BLaER1 treated with 17β-estradiol and CSF1 and Interleukin-3, amounts not matched to agents 10 nM and 100 nM (cell line): ENCODE measurements at regions not wholly inside any gene's neighbourhood (a gene's known extent, or its start where the extent isn't known, plus 50 kb on each side); places are given as distances from the start of the nearest gene placed in this dataset.

Experiments used
- H3K27ac ChIP-seq, 11 experiments: shearing (Covaris generic); formaldehyde crosslinking; 2 replicates each; pipeline ENCODE4 v1.8.1; 2022
- H3K27me3 ChIP-seq, 11 experiments: shearing (Covaris generic); formaldehyde crosslinking; 2 replicates each; pipeline ENCODE4 v1.8.1; 2022
- H3K36me3 ChIP-seq, 11 experiments: shearing (Covaris generic); formaldehyde crosslinking; 2 replicates each; pipeline ENCODE4 v1.8.1; 2022
- H3K4me1 ChIP-seq, 10 experiments: shearing (Covaris generic); formaldehyde crosslinking; 2 replicates each; pipeline ENCODE4 v1.8.1; 2022
- H3K4me2 ChIP-seq, 11 experiments: shearing (Covaris generic); formaldehyde crosslinking; 2 replicates each; pipeline ENCODE4 v1.8.1; 2022
- H3K4me3 ChIP-seq, 10 experiments: shearing (Covaris generic); formaldehyde crosslinking; 2 replicates each; pipeline ENCODE4 v1.8.1; 2022
- H3K9ac ChIP-seq, 11 experiments: shearing (Covaris generic); formaldehyde crosslinking; 2 replicates each; pipeline ENCODE4 v1.8.1; 2022
- H3K9me3 ChIP-seq, 11 experiments: shearing (Covaris generic); formaldehyde crosslinking; replicated peaks in 1 of 11; 2 replicates each; pipeline ENCODE4 v1.8.1; 2022
- H4K20me1 ChIP-seq, 11 experiments: shearing (Covaris generic); formaldehyde crosslinking; 2 replicates each; pipeline ENCODE4 v1.8.1; 2022
- Cebpa-rat ChIP-seq, 11 experiments: shearing (Covaris generic); IDR thresholded peaks; 2 replicates each; pipeline ENCODE4 v1.8.1; 2022

- Histone ChIP-seq H3K27ac (no peak overlapping the region), H3K4me3 (no peak overlapping the region), H3K4me1 (peaks cover 0 to 12% (median 6%) of the 10 kb centered on the region in 10 experiments; a peak in 9 of 20 replicates), H4K20me1 (no peaks in the 10 kb centered on the region), H3K9me3 (peaks cover 0 to 9% (median 0%) of the 10 kb centered on the region in 11 experiments; a peak in 2 of 22 replicates), H3K36me3 (no peaks in the 10 kb centered on the region), H3K4me2 (no peak overlapping the region), H3K27me3 (no peaks in the 10 kb centered on the region), H3K9ac (no peak overlapping the region)
- TF ChIP-seq Cebpa-rat (IDR thresholded peaks at IDR 0.05), result no peak
Measured at GRCh38 chr10:130664526-130664925, 528.3 kb downstream of the GLRX3 start.

- H3K36me3 ChIP-seq, result no peaks in the 10 kb centered on the region
Measured at GRCh38 chr10:130666215-130666614, 530.0 kb downstream of the GLRX3 start.

DNA sequence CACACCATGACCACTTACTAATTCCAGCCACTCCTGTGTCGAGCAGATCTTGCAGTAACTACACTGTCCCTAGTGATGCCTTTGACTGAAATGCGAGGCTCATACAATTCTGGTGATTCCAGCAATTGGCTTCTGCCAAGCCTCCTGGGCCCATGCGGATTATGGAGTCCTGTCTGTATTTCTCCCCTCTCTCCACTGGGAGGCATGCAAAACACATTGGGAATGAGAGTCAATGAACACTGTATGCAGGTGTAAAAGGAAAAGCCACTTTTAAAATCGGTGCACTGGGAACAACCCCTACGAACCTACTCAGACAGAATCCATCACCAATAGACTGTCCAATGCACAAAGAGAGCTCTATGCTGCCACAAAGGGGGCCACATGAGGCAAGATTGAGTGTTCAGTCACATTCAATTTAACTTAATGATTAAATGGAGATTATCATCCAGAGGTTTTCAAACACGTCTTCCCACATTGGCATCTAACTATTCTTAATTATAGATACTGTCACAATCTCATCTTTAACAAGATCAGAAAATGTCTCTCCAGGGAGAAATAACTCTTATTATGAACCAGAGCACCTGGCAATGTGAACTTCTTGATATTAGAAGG lies 550.6 kb downstream of the GLRX3 start:
- peaks cover 0 to 24% (median 12%) of the 10 kb centered on the region in 11 experiments; a peak in 19 of 22 replicates for H3K9me3 ChIP-seq
- H3K4me3 ChIP-seq, result no peak overlapping the region
- TF ChIP-seq Cebpa-rat (IDR thresholded peaks at IDR 0.05), result no peak
- no peak overlapping the region for H3K9ac ChIP-seq
- no peaks in the 10 kb centered on the region for H4K20me1 ChIP-seq
- H3K4me2 ChIP-seq, result peak overlapping the region in 4 of 11 experiments; percentile 39 to 61 (median 50); a peak in 3 of 22 replicates
- no peaks in the 10 kb centered on the region for H3K27me3 ChIP-seq
- H3K4me1 ChIP-seq, result peaks cover 0 to 19% (median 7%) of the 10 kb centered on the region in 10 experiments; a peak in 10 of 20 replicates
- no peak overlapping the region for H3K27ac ChIP-seq
- no peaks in the 10 kb centered on the region for H3K36me3 ChIP-seq

More at GRCh38 chr10:130666215-130666614, 530.0 kb downstream of the GLRX3 start:
- Histone ChIP-seq H3K9me3 (peaks cover 3 to 22% (median 10%) of the 10 kb centered on the region in 11 experiments), H3K4me2 (no peak overlapping the region), H3K27me3 (no peaks in the 10 kb centered on the region), H3K4me1 (peaks cover 0 to 6% (median 5%) of the 10 kb centered on the region in 10 experiments; a peak in 8 of 20 replicates), H3K9ac (no peak overlapping the region), H3K27ac (no peak overlapping the region), H3K4me3 (no peak overlapping the region), H4K20me1 (no peaks in the 10 kb centered on the region)
- TF ChIP-seq Cebpa-rat (IDR thresholded peaks at IDR 0.05), result no peak

DNA sequence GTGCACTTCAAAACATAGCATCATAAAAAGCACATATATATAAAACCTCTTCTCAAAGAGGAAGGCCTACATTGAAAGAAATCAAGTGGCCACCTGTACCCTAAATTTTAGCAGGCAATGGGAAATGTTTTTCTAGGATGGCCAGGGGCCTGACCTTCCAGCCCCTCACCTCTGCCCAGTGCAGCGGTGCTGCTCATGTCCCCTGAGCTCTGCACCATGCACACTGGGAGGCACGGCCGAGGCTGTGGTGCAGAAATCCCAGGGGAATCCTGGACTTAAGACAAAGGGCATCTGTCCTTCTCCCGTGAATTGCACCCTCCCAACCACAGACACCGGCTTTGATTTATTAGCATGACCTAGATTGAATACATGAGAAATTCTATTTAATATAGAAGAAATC lies 551.4 kb downstream of the GLRX3 start:
- no peaks in the 10 kb centered on the region for H3K36me3 ChIP-seq
- H4K20me1 ChIP-seq, result no peaks in the 10 kb centered on the region
- H3K27ac ChIP-seq, result no peak overlapping the region
- TF ChIP-seq Cebpa-rat (IDR thresholded peaks at IDR 0.05), result no peak
- peaks cover 0 to 19% (median 7%) of the 10 kb centered on the region in 10 experiments; a peak in 10 of 20 replicates for H3K4me1 ChIP-seq
- peaks cover 0 to 18% (median 12%) of the 10 kb centered on the region in 11 experiments; a peak in 18 of 22 replicates for H3K9me3 ChIP-seq
- no peaks in the 10 kb centered on the region for H3K27me3 ChIP-seq
- no peak overlapping the region for H3K9ac ChIP-seq
- H3K4me2 ChIP-seq, result peak overlapping the region in 6 of 11 experiments; percentile 10 to 61 (median 42); a peak in 9 of 22 replicates
- no peak overlapping the region for H3K4me3 ChIP-seq

DNA sequence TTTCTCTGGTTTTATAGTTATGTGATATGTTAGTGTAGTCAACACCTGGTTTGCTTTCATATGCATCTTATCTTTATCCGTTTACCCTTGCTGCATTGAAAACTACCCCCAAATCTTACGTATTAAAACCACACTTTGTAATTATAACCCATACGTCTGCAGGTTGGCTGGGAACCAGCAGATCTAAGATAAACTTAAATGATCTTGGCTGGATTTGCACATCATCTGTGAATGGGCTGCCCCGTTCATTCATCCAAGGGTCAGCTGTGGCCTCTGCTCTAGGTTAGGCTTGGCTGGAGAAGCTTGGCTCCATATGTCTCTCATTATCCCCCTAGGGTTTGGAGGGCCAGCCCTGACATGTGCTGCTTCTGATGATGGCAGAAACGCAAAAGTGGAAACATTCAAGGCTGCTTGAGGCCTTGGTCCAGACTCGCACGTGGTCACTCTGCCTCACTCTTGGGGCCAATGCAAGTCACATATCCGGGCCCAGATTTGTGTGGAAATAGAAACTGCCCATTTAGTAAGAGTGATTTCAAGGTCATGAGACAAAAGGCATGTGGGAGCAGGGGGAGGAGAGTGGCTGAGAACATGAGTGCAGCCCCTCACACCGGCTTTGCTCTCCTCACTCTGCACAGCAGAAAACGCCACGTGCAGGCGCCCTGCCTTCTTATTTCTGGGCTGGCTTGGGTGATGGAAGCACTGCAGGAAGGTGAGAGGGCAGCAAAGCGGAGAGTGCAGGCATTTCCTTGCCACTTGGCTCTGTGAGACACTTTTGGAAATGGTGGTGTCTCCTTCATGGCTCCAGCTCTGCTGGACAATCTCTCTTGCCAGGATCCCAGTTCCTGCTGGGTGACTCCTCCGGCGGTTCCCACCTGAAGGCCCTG lies 553.8 kb downstream of the GLRX3 start:
- H3K27me3 ChIP-seq, result no peaks in the 10 kb centered on the region
- no peak overlapping the region for H3K27ac ChIP-seq
- no peak for TF ChIP-seq Cebpa-rat (IDR thresholded peaks at IDR 0.05)

GRCh38 chr10:130691776-130692175 lies 555.6 kb downstream of the GLRX3 start:
- H3K9me3 ChIP-seq, result peaks cover 0 to 4% (median 0%) of the 10 kb centered on the region in 11 experiments; a peak in 1 of 22 replicates
- H3K4me2 ChIP-seq, result no peak overlapping the region
- TF ChIP-seq Cebpa-rat (IDR thresholded peaks at IDR 0.05), result no peak
- H4K20me1 ChIP-seq, result no peaks in the 10 kb centered on the region
- H3K4me3 ChIP-seq, result no peak overlapping the region
- H3K9ac ChIP-seq, result no peak overlapping the region
- no peaks in the 10 kb centered on the region for H3K36me3 ChIP-seq
- H3K27me3 ChIP-seq, result no peaks in the 10 kb centered on the region
- no peak overlapping the region for H3K27ac ChIP-seq
- H3K4me1 ChIP-seq, result peaks cover 0 to 12% (median 7%) of the 10 kb centered on the region in 10 experiments; a peak in 10 of 20 replicates

More for the DNA sequence above, 553.8 kb downstream of the GLRX3 start:
- Histone ChIP-seq H3K36me3 (no peaks in the 10 kb centered on the region), H3K9me3 (peaks cover 0 to 8% (median 4%) of the 10 kb centered on the region in 11 experiments; a peak in 12 of 22 replicates), H3K9ac (no peak overlapping the region), H3K4me3 (no peak overlapping the region), H4K20me1 (no peaks in the 10 kb centered on the region), H3K4me1 (peaks cover 0 to 19% (median 7%) of the 10 kb centered on the region in 10 experiments; a peak in 10 of 20 replicates), H3K4me2 (no peak overlapping the region)

GRCh38 chr10:130696870-130697269 lies 560.7 kb downstream of the GLRX3 start:
- H3K27me3 ChIP-seq, result no peaks in the 10 kb centered on the region
- TF ChIP-seq Cebpa-rat (IDR thresholded peaks at IDR 0.05), result no peak
- H3K4me2 ChIP-seq, result no peak overlapping the region
- H3K4me3 ChIP-seq, result no peak overlapping the region
- no peak overlapping the region for H3K27ac ChIP-seq
- H3K9ac ChIP-seq, result no peak overlapping the region
- H3K36me3 ChIP-seq, result no peaks in the 10 kb centered on the region
- H3K4me1 ChIP-seq, result peaks cover 0 to 5% (median 3%) of the 10 kb centered on the region in 10 experiments; a peak in 7 of 20 replicates
- no peaks in the 10 kb centered on the region for H4K20me1 ChIP-seq
- H3K9me3 ChIP-seq, result peaks cover 0 to 6% (median 0%) of the 10 kb centered on the region in 11 experiments; a peak in 2 of 22 replicates

DNA sequence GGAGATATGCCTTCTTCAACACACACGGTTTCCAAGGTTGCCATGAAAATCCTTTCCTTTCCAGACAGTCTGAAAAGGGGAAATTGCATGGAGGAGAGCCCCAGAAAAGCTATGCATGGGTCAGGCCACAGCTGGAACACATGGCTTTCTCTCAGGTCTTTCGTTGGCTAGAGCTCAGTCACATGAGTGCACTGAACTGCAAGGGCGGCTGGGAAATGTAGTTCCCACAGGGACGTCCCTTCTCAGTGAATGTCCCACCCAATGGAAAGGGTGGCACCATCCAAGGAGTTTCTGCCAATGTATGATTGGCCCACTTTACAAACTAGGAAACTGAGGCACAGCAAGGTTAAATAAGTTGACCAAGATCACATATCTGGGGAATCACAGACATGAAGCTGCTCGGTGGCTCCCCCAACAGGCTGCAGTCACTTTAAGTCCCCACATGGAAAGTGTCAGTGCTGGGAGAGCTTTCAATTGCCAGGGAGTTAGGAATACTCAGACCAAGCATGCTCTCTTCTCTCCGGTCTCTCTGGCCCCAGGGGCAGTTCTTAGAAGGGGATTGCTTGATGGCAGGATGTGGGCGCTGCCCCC lies 571.3 kb downstream of the GLRX3 start:
- no peak overlapping the region for H3K4me2 ChIP-seq
- no peak overlapping the region for H3K9ac ChIP-seq
- no peaks in the 10 kb centered on the region for H3K27me3 ChIP-seq
- no peaks in the 10 kb centered on the region for H3K9me3 ChIP-seq
- H4K20me1 ChIP-seq, result no peaks in the 10 kb centered on the region; a peak in 1 of 22 replicates
- no peak for TF ChIP-seq Cebpa-rat (IDR thresholded peaks at IDR 0.05)
- H3K36me3 ChIP-seq, result no peaks in the 10 kb centered on the region
- H3K4me3 ChIP-seq, result no peak overlapping the region
- H3K4me1 ChIP-seq, result peaks cover 6 to 58% (median 40%) of the 10 kb centered on the region in 10 experiments; a peak in 18 of 20 replicates
- no peak overlapping the region for H3K27ac ChIP-seq
